Effector memory CD8-positive, alpha-beta T cell (primary cell): ENCODE measurements at regions not wholly inside any gene's neighbourhood (a gene's known extent, or its start where the extent isn't known, plus 50 kb on each side); places are given as distances from the start of the nearest gene placed in this dataset.

Source experiments
- ATAC-seq: fragments of 150-1000 bp; cut with Tn5 transposase; replicated peaks from 2 replicates; pipeline ENCODE4 v1.10.0; 2021; ENCODE audit warnings: mild to moderate bottlenecking, moderate library complexity
- DNase-seq, 3 experiments: peaks; one replicate each; pipeline ENCODE4 v3.0.0; 2021
- H3K27ac Mint-ChIP-seq, 2 donors: one replicate each; pipeline ENCODE4 v1.8.0; 2022; ENCODE audit warnings: mild to moderate bottlenecking in 2 of 2, mixed read lengths in 2 of 2, moderate library complexity in 2 of 2
- H3K27me3 Mint-ChIP-seq, 2 donors: one replicate each; pipeline ENCODE4 v1.8.0; 2022; ENCODE audit warnings: mixed read lengths in 2 of 2
- H3K36me3 Mint-ChIP-seq: one replicate; pipeline ENCODE4 v1.8.0; 2022; ENCODE audit warnings: mild to moderate bottlenecking, moderate library complexity, mixed read lengths; ENCODE audit not compliant: insufficient read depth
- H3K4me1 Mint-ChIP-seq, 2 donors: one replicate each; pipeline ENCODE4 v1.8.0; 2022; ENCODE audit warnings: low read depth in 2 of 2, mixed read lengths in 2 of 2
- H3K4me3 Mint-ChIP-seq, 2 donors: one replicate each; pipeline ENCODE4 v1.8.0; 2022; ENCODE audit warnings: mild to moderate bottlenecking in 2 of 2, mixed read lengths in 2 of 2, moderate library complexity in 2 of 2
- H3K9me3 Mint-ChIP-seq, 2 donors: one replicate each; pipeline ENCODE4 v1.8.0; 2022; ENCODE audit warnings: mixed read lengths in 2 of 2

- no peak for ATAC-seq
- no peaks in the 10 kb centered on the region for H3K4me1 Mint-ChIP-seq
- no peaks in the 10 kb centered on the region for H3K36me3 Mint-ChIP-seq
- peaks cover 0 to 7% of the 10 kb centered on the region in 2 donors for H3K9me3 Mint-ChIP-seq
- H3K4me3 Mint-ChIP-seq, result no peak overlapping the region
- H3K27ac Mint-ChIP-seq, result no peak overlapping the region
- DNase-seq, result no peak
- H3K27me3 Mint-ChIP-seq, result no peaks in the 10 kb centered on the region
These were observed 80.0 kb downstream of the CENPW start for GRCh38 chr6:126419901-126420300.

- H3K36me3 Mint-ChIP-seq, result no peaks in the 10 kb centered on the region
- H3K27ac Mint-ChIP-seq, result no peak overlapping the region
- H3K4me3 Mint-ChIP-seq, result no peak overlapping the region
- H3K9me3 Mint-ChIP-seq, result no peaks in the 10 kb centered on the region
- H3K27me3 Mint-ChIP-seq, result no peaks in the 10 kb centered on the region
- H3K4me1 Mint-ChIP-seq, result no peaks in the 10 kb centered on the region
- no peak for DNase-seq
- no peak for ATAC-seq
These were observed 83.0 kb downstream of the CENPW start for GRCh38 chr6:126422912-126423311.

GRCh38 chr6:126427713-126428112 lies 87.8 kb downstream of the CENPW start:
- H3K27ac Mint-ChIP-seq, result no peak overlapping the region

GRCh38 chr6:126429866-126430265 lies 90.0 kb downstream of the CENPW start:
- no peak for DNase-seq
- no peak for ATAC-seq
- H3K9me3 Mint-ChIP-seq, result no peaks in the 10 kb centered on the region
- no peak overlapping the region for H3K4me3 Mint-ChIP-seq
- H3K4me1 Mint-ChIP-seq, result no peaks in the 10 kb centered on the region
- H3K36me3 Mint-ChIP-seq, result no peaks in the 10 kb centered on the region
- H3K27me3 Mint-ChIP-seq, result no peaks in the 10 kb centered on the region
- no peak overlapping the region for H3K27ac Mint-ChIP-seq

More at GRCh38 chr6:126427713-126428112, 87.8 kb downstream of the CENPW start:
- Mint-ChIP-seq H3K27me3 (no peaks in the 10 kb centered on the region), H3K36me3 (no peaks in the 10 kb centered on the region), H3K4me1 (no peaks in the 10 kb centered on the region), H3K9me3 (no peaks in the 10 kb centered on the region), H3K4me3 (no peak overlapping the region)
- ATAC-seq (no peak), DNase-seq (no peak)

- no peak for ATAC-seq
- H3K36me3 Mint-ChIP-seq, result no peaks in the 10 kb centered on the region
- H3K27me3 Mint-ChIP-seq, result no peaks in the 10 kb centered on the region
These were observed 92.6 kb downstream of the CENPW start for GRCh38 chr6:126432564-126432963.

GRCh38 chr6:126433927-126434326 lies 94.0 kb downstream of the CENPW start:
- H3K4me3 Mint-ChIP-seq, result no peak overlapping the region
- H3K36me3 Mint-ChIP-seq, result no peaks in the 10 kb centered on the region
- ATAC-seq, result no peak
- H3K9me3 Mint-ChIP-seq, result no peaks in the 10 kb centered on the region
- no peak overlapping the region for H3K27ac Mint-ChIP-seq
- no peaks in the 10 kb centered on the region for H3K4me1 Mint-ChIP-seq
- no peak for DNase-seq
- H3K27me3 Mint-ChIP-seq, result no peaks in the 10 kb centered on the region

More at GRCh38 chr6:126432564-126432963, 92.6 kb downstream of the CENPW start:
- Mint-ChIP-seq H3K9me3 (no peaks in the 10 kb centered on the region), H3K27ac (no peak overlapping the region), H3K4me1 (no peaks in the 10 kb centered on the region), H3K4me3 (no peak overlapping the region)
- DNase-seq, result no peak

- Mint-ChIP-seq H3K4me1 (no peaks in the 10 kb centered on the region), H3K4me3 (no peak overlapping the region), H3K27ac (no peak overlapping the region), H3K36me3 (no peaks in the 10 kb centered on the region), H3K9me3 (no peaks in the 10 kb centered on the region), H3K27me3 (no peaks in the 10 kb centered on the region)
- DNase-seq (no peak), ATAC-seq (no peak)
These were observed 97.3 kb downstream of the CENPW start for GRCh38 chr6:126437205-126437604.

- Mint-ChIP-seq H3K9me3 (no peaks in the 10 kb centered on the region), H3K27me3 (no peaks in the 10 kb centered on the region), H3K27ac (no peak overlapping the region), H3K4me1 (no peaks in the 10 kb centered on the region), H3K36me3 (no peaks in the 10 kb centered on the region), H3K4me3 (no peak overlapping the region)
- ATAC-seq (no peak), DNase-seq (no peak)
These were observed 99.1 kb downstream of the CENPW start for GRCh38 chr6:126439040-126439439.

- Mint-ChIP-seq H3K4me3 (no peak overlapping the region), H3K36me3 (no peaks in the 10 kb centered on the region), H3K4me1 (no peaks in the 10 kb centered on the region), H3K27me3 (no peaks in the 10 kb centered on the region), H3K9me3 (no peaks in the 10 kb centered on the region), H3K27ac (no peak overlapping the region)
- DNase-seq, result no peak
- no peak for ATAC-seq
These were observed 101.0 kb downstream of the CENPW start for GRCh38 chr6:126440923-126441322.

GRCh38 chr6:126444659-126445273 lies 104.9 kb downstream of the CENPW start:
- Mint-ChIP-seq H3K27me3 (no peaks in the 10 kb centered on the region), H3K27ac (no peak overlapping the region), H3K36me3 (no peaks in the 10 kb centered on the region)

GRCh38 chr6:126446248-126446647 lies 106.3 kb downstream of the CENPW start:
- Mint-ChIP-seq H3K4me3 (no peak overlapping the region), H3K27me3 (no peaks in the 10 kb centered on the region), H3K27ac (no peak overlapping the region), H3K36me3 (no peaks in the 10 kb centered on the region), H3K4me1 (no peaks in the 10 kb centered on the region), H3K9me3 (no peaks in the 10 kb centered on the region)
- DNase-seq (no peak), ATAC-seq (no peak)

More at GRCh38 chr6:126444659-126445273, 104.9 kb downstream of the CENPW start:
- DNase-seq (no peak), ATAC-seq (no peak)
- Mint-ChIP-seq H3K4me1 (no peaks in the 10 kb centered on the region), H3K4me3 (no peak overlapping the region), H3K9me3 (no peaks in the 10 kb centered on the region)

GRCh38 chr6:126447367-126447766 lies 107.5 kb downstream of the CENPW start:
- no peaks in the 10 kb centered on the region for H3K27me3 Mint-ChIP-seq
- DNase-seq, result no peak
- H3K4me1 Mint-ChIP-seq, result no peaks in the 10 kb centered on the region
- H3K4me3 Mint-ChIP-seq, result no peak overlapping the region
- H3K27ac Mint-ChIP-seq, result no peak overlapping the region
- no peaks in the 10 kb centered on the region for H3K36me3 Mint-ChIP-seq
- no peak for ATAC-seq
- H3K9me3 Mint-ChIP-seq, result peaks cover 0 to 5% of the 10 kb centered on the region in 2 donors

GRCh38 chr6:126461045-126461444 lies 121.1 kb downstream of the CENPW start:
- peaks cover 0 to 6% of the 10 kb centered on the region in 2 donors for H3K9me3 Mint-ChIP-seq
- DNase-seq, result no peak

GRCh38 chr6:126464245-126464644 lies 124.3 kb downstream of the CENPW start:
- Mint-ChIP-seq H3K27me3 (no peaks in the 10 kb centered on the region), H3K4me3 (no peak overlapping the region), H3K9me3 (peaks cover 0 to 3% of the 10 kb centered on the region in 2 donors)

More at GRCh38 chr6:126461045-126461444, 121.1 kb downstream of the CENPW start:
- Mint-ChIP-seq H3K27ac (no peak overlapping the region), H3K27me3 (no peaks in the 10 kb centered on the region), H3K36me3 (no peaks in the 10 kb centered on the region), H3K4me1 (no peaks in the 10 kb centered on the region), H3K4me3 (no peak overlapping the region)
- no peak for ATAC-seq

More at GRCh38 chr6:126464245-126464644, 124.3 kb downstream of the CENPW start:
- H3K4me1 Mint-ChIP-seq, result no peaks in the 10 kb centered on the region
- DNase-seq, result no peak
- H3K27ac Mint-ChIP-seq, result no peak overlapping the region
- H3K36me3 Mint-ChIP-seq, result no peaks in the 10 kb centered on the region
- ATAC-seq, result no peak
